Tibial nerve (tissue), 4 donors: ENCODE measurements at regions not wholly inside any gene's neighbourhood (a gene's known extent, or its start where the extent isn't known, plus 50 kb on each side); places are given as distances from the start of the nearest gene placed in this dataset.
"Not testable (repeated sequence)": the region's sequence is repeated elsewhere in the genome, so short reads cannot be mapped to it uniquely, and the experiment has no call there.

Experiments
- DNase-seq, 2 donors: peaks; one replicate each; pipeline ENCODE4 v3.0.0-alpha.2; 2019; ENCODE audit warnings: low spot score in 2 of 2
- H3K27ac ChIP-seq, 4 donors: fragments of 200-600 bp; sonication (generic) in 3 of 4; one replicate each; pipeline ENCODE4 v1.5.1; 2017 to 2019; ENCODE audit warnings: mild to moderate bottlenecking in 1 of 4
- H3K27me3 ChIP-seq, 2 donors: fragments of 200-600 bp; sonication (generic) in 1 of 2; one replicate each; pipeline versions ENCODE4 v1.5.1 to v1.6.0; 2017 to 2019
- H3K36me3 ChIP-seq, 3 donors: fragments of 200-600 bp; sonication (generic); one replicate each; pipeline ENCODE4 v1.5.1; 2018 to 2019
- H3K4me1 ChIP-seq, 4 donors: fragments of 200-600 bp; sonication (generic) in 3 of 4; one replicate each; pipeline ENCODE4 v1.5.1; 2017 to 2019
- H3K4me3 ChIP-seq, 4 donors: fragments of 200-600 bp; sonication (generic) in 3 of 4; one replicate each; pipeline ENCODE4 v1.5.1; 2017 to 2019; ENCODE audit warnings: mild to moderate bottlenecking in 1 of 4, moderate library complexity in 1 of 4
- H3K9me3 ChIP-seq, 4 donors: fragments of 200-600 bp; sonication (generic) in 3 of 4; one replicate each; pipeline ENCODE4 v1.5.1; 2017 to 2019
- EP300 ChIP-seq, 2 donors: sonication (generic); formaldehyde crosslinking; IDR thresholded peaks; one replicate each; pipeline ENCODE4 v1.6.1; 2017; ENCODE audit warnings: antibody characterized with exemption in 2 of 2, mild to moderate bottlenecking in 1 of 2
- POLR2A ChIP-seq, 2 donors: fragments of 450-650 bp; IDR thresholded peaks; one replicate each; pipeline ENCODE4 v1.6.1; 2017; ENCODE audit warnings: antibody characterized with exemption in 2 of 2, mild to moderate bottlenecking in 2 of 2, moderate library complexity in 2 of 2
- WGBS, 2 donors: methylation state at CpG; one replicate each; pipeline ENCODE4 v1.1.5; 2018; 5-methylcytosine and 5-hydroxymethylcytosine counted together
- TF ChIP-seq, protein P1 (sequence below), 5 experiments: fragments of 200-600 bp in 3 of 5; fragments of 450-650 bp in 2 of 5; sonication (generic) in 3 of 5; IDR thresholded peaks; one replicate each; pipeline ENCODE4 v1.5.1; 2016 to 2019; ENCODE audit warnings: antibody characterized with exemption in 5 of 5, mild to moderate bottlenecking in 3 of 5, moderate library complexity in 2 of 5

DNA sequence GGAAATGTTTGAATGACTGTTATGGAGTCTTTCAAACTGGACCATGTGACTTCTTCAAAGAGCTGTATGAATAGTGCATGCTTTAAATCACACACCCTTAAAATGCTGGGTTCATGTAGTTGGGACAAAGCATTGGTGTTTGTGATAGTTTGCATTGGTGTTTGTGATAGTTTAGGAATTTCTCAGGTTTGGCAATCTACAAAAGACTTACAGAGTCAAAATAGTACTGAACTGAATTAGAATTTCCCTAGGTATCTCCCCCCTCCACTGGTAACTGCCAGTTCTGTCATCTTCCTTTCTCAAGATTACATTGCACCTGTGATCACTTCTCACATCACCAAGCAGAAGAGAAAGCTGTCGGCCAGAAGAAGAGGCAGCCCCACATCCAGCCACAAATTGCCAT lies 261.1 kb downstream of the GATA3 start:
- H3K27ac ChIP-seq, result no peak overlapping the region
- WGBS, 2 donors, result 71 to 77% methylated on average over 1 of the region's 1 CpG
- no peaks in the 10 kb centered on the region for H3K36me3 ChIP-seq
- DNase-seq, result no peak
- no peaks in the 10 kb centered on the region for H3K27me3 ChIP-seq
- no peak for TF ChIP-seq EP300 (IDR thresholded peaks at IDR 0.05)
- H3K4me3 ChIP-seq, result no peak overlapping the region
- H3K4me1 ChIP-seq, result no peaks in the 10 kb centered on the region
- H3K9me3 ChIP-seq, result no peaks in the 10 kb centered on the region

DNA sequence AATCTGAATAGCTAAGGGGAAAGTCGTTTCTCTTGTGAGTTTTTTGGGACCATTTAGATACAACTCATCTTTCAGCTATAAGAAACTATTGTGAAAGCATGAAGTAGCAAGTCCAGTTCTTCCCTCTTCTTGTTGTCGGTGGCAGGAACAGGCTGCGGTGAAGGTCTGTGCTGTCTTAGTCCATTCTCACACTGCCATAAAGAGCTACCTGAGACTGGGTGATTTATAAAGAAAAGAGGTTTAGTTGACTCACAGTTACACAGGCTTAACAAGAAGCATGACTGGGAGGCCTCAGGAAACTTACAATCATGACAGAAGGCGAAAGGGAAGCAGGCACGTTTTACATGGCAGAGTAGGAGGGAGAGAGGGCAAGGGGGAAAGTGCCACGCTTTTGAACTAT lies 261.8 kb downstream of the GATA3 start:
- H3K27ac ChIP-seq, result no peak overlapping the region
- H3K9me3 ChIP-seq, result no peaks in the 10 kb centered on the region
- no peak for TF ChIP-seq POLR2A (IDR thresholded peaks at IDR 0.05)
- TF ChIP-seq EP300 (IDR thresholded peaks at IDR 0.05), result no peak
- TF ChIP-seq, protein P1, sequence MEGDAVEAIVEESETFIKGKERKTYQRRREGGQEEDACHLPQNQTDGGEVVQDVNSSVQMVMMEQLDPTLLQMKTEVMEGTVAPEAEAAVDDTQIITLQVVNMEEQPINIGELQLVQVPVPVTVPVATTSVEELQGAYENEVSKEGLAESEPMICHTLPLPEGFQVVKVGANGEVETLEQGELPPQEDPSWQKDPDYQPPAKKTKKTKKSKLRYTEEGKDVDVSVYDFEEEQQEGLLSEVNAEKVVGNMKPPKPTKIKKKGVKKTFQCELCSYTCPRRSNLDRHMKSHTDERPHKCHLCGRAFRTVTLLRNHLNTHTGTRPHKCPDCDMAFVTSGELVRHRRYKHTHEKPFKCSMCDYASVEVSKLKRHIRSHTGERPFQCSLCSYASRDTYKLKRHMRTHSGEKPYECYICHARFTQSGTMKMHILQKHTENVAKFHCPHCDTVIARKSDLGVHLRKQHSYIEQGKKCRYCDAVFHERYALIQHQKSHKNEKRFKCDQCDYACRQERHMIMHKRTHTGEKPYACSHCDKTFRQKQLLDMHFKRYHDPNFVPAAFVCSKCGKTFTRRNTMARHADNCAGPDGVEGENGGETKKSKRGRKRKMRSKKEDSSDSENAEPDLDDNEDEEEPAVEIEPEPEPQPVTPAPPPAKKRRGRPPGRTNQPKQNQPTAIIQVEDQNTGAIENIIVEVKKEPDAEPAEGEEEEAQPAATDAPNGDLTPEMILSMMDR (IDR thresholded peaks at IDR 0.05), result no peak
- no peak overlapping the region for H3K4me3 ChIP-seq
- DNase-seq, result no peak
- H3K36me3 ChIP-seq, result no peaks in the 10 kb centered on the region
- no peaks in the 10 kb centered on the region for H3K27me3 ChIP-seq
- 74 to 76% methylated on average over 6 of the region's 6 CpGs for WGBS, 2 donors
- H3K4me1 ChIP-seq, result no peaks in the 10 kb centered on the region

DNA sequence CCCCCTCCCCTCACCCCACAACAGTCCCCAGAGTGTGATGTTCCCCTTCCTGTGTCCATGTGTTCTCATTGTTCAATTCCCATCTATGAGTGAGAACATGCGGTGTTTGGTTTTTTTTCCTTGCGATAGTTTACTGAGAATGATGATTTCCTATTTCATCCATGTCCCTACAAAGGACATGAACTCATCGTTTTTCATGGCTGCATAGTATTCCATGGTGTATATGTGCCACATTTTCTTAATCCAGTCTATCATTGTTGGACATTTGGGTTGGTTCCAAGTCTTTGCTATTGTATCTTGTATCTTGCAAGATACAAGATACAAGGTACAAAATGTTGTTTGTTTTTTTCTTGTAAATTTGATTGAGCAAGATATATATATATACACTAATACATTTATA lies 263.9 kb downstream of the GATA3 start:
- H3K4me1 ChIP-seq, H3K9me3 ChIP-seq, H3K4me3 ChIP-seq, H3K27me3 ChIP-seq, H3K27ac ChIP-seq, H3K36me3 ChIP-seq, DNase-seq: not testable (repeated sequence)
- 93 to 97% methylated on average over 3 of the region's 3 CpGs for WGBS, 2 donors

DNA sequence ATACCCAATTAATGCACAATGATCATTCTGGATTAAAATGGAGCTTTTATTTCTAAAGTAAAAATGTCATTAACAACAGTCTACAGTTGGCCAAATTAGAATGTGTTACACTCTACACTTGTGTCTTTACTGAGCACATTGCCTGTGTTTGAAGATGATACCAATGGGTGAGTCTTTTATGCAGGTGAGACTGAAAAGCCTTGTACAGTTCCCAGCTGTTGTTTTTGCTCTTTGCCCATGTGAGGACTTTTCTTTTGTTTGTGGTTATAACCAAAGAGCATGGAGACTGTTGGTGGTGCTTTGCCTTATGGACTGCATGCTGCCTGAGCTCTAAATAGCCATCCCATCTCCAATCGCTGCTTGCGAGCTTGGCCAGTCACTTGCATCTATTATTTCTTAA lies 264.5 kb downstream of the GATA3 start:
- H3K9me3 ChIP-seq, result no peaks in the 10 kb centered on the region
- H3K4me3 ChIP-seq, result no peak overlapping the region
- H3K4me1 ChIP-seq, result no peaks in the 10 kb centered on the region
- DNase-seq, result no peak
- no peak overlapping the region for H3K27ac ChIP-seq
- TF ChIP-seq, protein P1 (IDR thresholded peaks at IDR 0.05), result no peak
- no peak for TF ChIP-seq EP300 (IDR thresholded peaks at IDR 0.05)
- no peak for TF ChIP-seq POLR2A (IDR thresholded peaks at IDR 0.05)
- 96 to 100% methylated on average over 2 of the region's 2 CpGs for WGBS, 2 donors
- H3K36me3 ChIP-seq, result no peaks in the 10 kb centered on the region
- no peaks in the 10 kb centered on the region for H3K27me3 ChIP-seq

DNA sequence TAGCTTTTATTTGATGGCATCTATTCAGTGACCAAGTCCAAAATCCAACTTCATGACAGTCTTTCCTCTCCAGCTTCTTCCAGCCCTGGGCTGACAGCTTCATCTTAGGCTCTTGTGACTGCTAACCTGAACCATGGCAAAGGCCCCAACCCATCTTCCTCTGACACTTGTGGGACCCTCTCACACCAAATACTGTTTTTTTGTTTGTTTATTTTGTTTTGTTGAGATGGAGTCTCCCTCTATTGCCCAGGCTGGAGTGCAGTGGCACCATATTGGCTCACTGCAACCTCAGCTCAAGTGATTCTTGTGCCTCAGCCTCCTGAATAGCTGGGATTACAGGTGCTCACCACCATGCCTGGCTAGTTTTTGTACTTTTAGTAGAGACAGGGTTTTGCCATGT lies 265.2 kb downstream of the GATA3 start:
- no peak overlapping the region for H3K4me3 ChIP-seq
- no peak for TF ChIP-seq EP300 (IDR thresholded peaks at IDR 0.05)
- no peak for TF ChIP-seq POLR2A (IDR thresholded peaks at IDR 0.05)
- TF ChIP-seq, protein P1 (IDR thresholded peaks at IDR 0.05), result no peak
- no peak for DNase-seq
- H3K27ac ChIP-seq, result no peak overlapping the region
- no peaks in the 10 kb centered on the region for H3K4me1 ChIP-seq
- H3K9me3 ChIP-seq, result no peaks in the 10 kb centered on the region
- H3K27me3 ChIP-seq, result no peaks in the 10 kb centered on the region
- no peaks in the 10 kb centered on the region for H3K36me3 ChIP-seq

DNA sequence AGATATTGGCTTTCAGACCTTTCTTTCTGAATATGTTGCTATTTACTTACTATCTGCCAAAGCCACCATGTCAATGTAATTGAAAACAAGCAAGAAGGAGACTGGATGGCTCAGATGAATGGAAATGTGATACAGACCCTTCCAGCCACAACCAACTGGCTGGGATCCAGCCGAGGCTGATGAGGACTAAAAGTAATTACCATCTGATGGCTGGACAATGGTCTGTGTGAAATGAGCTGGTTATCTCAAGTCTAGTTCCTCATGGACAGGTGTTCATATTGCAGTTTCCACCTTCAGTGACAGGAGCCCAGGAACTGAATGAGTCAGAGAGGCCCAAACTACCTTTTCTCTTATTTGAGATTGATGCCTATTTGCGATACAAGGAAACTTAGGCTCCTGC lies 267.5 kb downstream of the GATA3 start:
- WGBS, 2 donors, result 59 to 64% methylated on average over 2 of the region's 2 CpGs
- no peaks in the 10 kb centered on the region for H3K4me1 ChIP-seq
- H3K9me3 ChIP-seq, result no peaks in the 10 kb centered on the region
- H3K27ac ChIP-seq, result no peak overlapping the region
- H3K27me3 ChIP-seq, result no peaks in the 10 kb centered on the region
- no peaks in the 10 kb centered on the region for H3K36me3 ChIP-seq
- TF ChIP-seq POLR2A (IDR thresholded peaks at IDR 0.05) (no peak), EP300 (IDR thresholded peaks at IDR 0.05) (no peak)
- TF ChIP-seq, protein P1 (IDR thresholded peaks at IDR 0.05), result no peak
- no peak for DNase-seq
- H3K4me3 ChIP-seq, result no peak overlapping the region
